GM21786 (cell line): ENCODE measurements at regions not wholly inside any gene's neighbourhood (a gene's known extent, or its start where the extent isn't known, plus 50 kb on each side); places are given as distances from the start of the nearest gene placed in this dataset.

Experiments
- ATAC-seq: cut with Tn5 transposase; IDR thresholded peaks from one replicate; pipeline ENCODE4 v1.9.1; 2021; ENCODE audit not compliant: unreplicated experiment

GRCh38 chr4:136865526-136865925 lies 666.8 kb downstream of the PCDH18 start:
- ATAC-seq: no peak

DNA sequence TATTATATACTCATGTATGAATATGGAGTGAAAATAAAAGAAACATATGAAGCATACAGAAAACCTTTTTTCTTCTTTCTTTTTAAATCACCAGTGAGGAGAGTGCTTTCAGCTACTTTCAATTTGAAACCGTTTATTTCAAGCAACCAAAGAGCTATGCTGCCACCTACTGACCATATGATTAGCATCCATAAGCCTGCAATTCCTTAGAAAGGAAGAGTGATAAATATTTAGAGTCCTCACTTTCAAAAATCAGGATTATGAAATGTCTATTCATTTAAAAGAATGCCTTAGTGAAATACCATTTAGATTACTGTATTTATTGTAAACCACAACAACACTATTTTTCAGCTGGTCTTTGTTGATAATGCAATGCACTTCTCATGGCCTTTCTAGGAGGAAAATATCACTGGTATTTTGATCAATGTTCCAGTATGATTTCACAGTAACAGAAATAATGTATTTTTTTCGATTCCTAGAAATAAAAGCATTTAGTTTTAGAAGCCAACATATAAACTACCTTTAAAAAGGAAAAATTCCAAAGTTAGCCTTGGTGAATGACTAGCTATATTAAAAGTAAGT lies 667.6 kb downstream of the PCDH18 start:
- peak; percentile 98 for ATAC-seq

DNA sequence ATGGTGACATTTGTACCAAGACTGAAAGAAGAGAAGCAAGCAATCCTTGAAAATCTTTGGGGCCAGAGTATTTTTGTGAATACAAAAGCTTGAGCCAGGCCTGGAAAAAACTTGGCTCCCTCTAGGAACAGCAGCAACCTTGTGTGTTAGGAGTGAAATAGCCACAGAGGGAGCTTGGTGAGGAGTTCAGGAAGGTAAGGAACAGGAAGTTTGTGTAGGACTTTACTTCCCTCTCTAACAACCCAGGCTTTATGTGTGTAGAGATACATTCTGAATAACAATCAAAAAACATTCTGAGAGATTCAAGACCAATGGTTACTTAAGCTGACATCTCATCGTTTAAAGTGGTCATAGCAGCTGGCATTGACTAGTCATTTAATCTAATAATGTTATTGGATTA lies 668.5 kb downstream of the PCDH18 start:
- ATAC-seq: no peak

GRCh38 chr4:136862653-136863052 lies 669.6 kb downstream of the PCDH18 start:
- no peak for ATAC-seq

GRCh38 chr4:136861091-136861490 lies 671.2 kb downstream of the PCDH18 start:
- no peak for ATAC-seq

GRCh38 chr4:136858903-136859302 lies 673.4 kb downstream of the PCDH18 start:
- ATAC-seq: no peak

DNA sequence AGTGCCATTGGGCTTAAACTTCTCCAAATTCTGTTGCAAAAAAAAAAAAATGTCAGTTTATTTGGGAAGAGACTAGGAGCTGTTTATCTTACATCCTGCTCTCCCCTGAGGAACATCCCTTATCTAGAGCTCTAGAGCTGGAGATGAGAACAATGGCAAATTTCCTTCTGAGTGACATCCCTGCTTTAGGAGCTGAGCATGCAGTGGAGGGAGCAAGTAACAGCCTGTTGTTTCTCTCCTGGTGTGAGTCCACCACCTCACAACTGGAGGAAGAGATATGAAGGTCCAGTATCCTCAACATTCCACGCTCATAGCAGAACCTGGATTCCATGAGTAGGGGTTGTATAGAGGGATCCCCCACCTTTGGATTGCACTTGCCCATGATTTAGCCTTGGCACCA lies 676.4 kb downstream of the PCDH18 start:
- no peak for ATAC-seq

- ATAC-seq: no peak
These were observed 681.8 kb downstream of the PCDH18 start for GRCh38 chr4:136850446-136850845.

DNA sequence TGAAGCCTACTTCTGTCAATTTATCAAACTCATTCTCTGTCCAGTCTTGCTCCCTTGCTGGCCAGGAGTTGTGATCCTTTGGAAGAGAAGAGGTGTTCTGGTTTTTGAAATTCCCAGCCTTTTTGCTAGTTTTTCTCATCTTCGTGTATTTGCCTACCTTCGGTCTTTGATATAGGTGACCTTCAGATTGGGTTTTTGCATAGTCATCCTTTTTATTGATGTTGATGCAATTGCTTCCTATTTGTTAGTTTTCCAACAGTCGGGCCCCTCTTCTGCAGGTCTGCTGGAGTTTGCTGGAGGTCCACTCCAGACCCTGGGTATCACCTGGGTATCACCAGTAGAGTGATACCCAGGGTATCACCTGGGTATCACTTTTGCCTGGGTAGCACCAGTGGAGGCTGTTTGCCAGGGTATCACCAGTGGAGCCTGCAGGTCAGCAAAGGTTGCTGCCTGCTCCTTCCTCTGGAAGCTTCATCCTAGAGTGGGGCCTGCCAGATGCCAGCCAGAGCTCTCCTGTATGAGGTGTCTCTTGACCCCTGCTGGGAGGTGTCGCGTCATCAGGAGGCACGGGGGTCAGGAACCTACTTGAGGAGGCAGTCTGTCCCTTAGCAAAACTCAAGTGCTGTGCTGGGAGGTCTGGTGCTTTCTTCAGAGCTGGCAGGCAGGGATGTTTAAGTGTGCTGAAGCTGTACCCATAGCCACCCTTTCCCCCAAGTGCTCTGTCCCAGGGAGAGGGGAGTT lies 684.2 kb downstream of the PCDH18 start:
- ATAC-seq: no peak

GRCh38 chr4:136841526-136841925 lies 690.8 kb downstream of the PCDH18 start:
- peak; percentile 90 for ATAC-seq

DNA sequence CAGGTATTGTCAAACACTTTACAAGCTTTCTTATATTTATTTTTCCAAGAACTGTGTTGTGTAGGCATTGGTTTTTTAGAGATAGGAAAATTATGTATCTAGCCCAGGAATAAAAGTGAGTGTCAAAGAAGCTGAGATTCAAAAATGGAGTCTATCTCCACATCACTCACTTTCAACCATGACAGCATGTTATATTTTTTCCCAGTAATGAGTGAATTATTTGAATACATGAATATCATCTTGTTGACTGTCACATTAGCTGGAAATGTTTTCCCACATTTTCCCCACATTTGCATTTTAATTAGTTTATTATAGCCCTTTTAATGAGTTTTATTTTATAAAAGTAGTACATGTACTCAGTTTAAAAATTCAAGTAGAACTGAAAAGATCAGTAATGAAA lies 693.7 kb downstream of the PCDH18 start:
- no peak for ATAC-seq

DNA sequence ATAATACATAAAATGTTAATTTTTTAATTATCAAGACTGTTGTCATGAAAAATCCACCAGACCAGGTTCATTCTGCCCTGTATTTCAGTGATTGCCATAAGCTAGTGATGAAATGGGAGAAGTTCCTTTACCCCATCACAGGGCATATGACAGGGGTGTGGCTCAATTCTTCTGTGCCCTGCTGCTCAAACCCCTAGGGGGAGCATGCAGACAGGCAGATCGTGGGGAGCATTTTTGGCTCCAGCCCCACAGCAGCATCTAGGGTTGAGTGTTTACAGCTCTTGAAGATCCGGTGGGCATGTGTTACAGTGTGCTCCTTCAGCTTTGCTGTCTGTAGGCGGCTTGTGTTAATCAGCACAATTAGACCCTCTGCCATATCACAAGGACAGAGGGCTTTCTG lies 700.7 kb downstream of the PCDH18 start:
- ATAC-seq: peak; percentile 60

DNA sequence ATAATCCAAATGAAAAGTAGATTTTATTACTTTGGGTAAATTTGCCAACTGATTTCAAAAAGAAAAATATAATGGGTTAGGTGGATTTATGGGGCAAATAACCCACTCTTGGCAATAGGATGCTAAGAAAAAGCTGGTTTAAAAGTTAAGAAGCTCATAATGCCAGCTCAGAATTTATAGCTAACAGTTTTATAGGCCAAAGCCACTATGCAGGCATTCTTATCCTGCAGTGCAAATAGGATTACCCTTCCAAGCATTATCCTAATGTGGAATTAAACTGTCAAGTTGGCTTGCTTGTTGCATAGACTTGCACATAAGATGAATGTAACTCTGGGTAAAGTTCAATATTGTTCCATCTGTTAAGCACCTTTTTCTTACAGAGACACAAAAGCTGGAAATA lies 703.0 kb downstream of the PCDH18 start:
- no peak for ATAC-seq

GRCh38 chr4:136823020-136823419 lies 709.3 kb downstream of the PCDH18 start:
- ATAC-seq: no peak

DNA sequence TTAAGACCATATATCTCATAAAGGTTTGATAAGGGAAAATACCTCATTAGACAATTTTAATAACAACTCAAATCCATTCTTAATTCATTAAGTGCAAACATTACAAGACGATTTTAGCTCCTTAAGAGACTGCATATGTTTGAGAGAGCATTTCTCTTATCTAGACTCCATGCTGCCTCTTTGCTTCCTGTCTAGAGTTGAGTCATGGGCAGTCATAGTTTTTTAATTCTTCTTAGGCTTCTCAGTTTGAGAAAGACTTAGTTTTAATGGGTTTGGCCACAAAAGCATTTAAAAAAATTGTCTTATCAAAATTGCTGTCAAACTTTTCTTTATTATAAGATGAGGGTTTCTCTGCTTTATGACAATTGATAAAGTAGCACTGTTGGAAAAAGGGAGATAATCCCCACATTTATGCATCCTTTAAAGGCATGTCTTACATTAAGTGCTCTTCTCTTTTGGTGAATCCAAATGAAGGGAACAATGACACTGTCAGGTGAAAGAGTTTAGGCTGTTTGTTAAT lies 713.4 kb downstream of the PCDH18 start:
- no peak for ATAC-seq

DNA sequence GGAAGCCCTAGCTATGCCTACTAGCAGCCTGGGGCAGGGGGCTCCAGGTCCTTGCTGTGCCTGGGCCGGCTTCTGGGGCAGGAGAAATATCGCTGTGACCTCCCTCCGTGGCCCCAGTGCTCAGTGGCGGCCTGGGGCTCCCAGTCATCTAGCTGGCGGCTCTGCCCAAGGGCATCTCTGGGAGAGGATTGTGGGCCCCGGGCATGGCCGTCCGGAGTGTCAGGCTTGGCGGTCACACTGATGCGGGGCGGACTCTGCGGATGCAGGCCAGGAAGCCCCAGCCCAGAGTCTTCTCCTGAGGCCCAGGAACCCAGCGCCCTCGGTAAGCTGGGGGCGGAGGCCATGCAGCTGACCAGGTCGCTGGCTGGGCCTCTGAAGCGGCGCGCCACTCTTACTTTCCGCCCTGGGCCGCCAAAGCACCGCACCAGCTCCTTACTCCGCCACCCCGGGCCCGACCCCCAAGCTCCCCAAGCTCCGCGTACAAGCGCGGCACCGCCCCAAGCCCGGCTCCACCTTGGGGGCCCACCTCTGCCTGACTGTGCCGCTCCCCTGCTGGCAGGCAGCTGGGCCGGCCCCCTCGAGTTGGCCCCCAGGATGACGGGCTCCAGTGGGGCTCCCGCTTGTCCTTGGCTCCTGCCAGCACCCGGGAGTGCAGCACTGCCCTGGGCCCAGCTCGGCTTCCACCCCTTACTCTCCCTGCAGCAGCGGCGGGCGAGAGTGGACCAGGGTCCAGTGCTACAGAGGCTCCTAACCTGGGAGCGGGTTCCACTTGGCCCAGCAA lies 720.0 kb downstream of the PCDH18 start:
- ATAC-seq: no peak

- ATAC-seq: no peak
These were observed 720.7 kb downstream of the PCDH18 start for GRCh38 chr4:136811496-136812077.

DNA sequence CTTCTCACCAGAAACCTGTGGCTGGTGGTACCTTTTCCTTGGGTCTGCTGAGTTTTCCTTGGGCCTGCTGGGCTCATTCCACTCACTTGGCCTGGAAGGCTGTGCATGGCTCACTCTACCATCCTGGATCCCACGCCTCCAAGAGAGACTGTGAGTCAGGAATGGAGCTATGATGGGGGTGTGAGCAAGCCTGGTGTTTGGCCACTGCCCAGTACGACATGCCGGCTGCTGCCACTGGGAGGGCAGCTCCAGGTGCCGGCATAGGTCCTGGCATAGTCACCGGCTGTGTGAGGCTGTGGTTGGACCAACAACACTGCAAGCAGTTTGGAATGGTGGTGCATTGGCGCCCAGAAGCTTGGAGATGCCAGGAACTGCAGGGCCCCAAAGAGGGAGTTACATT lies 721.7 kb downstream of the PCDH18 start:
- ATAC-seq: no peak

DNA sequence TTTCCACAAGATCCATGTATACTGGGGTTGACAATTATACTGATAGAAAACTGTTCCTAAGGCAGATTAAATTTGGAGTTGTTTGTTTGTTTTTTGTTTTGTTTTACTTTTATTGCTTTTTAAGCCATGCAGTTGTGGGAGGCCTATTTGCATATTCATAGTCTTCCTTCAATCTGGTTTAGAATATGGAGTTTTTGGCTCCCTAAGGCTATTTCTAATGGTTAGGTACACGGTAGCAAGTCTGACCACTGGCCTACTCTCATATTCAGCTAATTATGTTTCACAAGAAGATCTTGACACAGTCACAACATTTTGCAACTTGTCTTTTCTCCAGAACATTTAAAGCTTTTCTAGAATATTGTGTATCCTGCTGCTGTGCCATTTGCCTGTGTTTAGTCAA lies 725.5 kb downstream of the PCDH18 start:
- ATAC-seq: no peak

DNA sequence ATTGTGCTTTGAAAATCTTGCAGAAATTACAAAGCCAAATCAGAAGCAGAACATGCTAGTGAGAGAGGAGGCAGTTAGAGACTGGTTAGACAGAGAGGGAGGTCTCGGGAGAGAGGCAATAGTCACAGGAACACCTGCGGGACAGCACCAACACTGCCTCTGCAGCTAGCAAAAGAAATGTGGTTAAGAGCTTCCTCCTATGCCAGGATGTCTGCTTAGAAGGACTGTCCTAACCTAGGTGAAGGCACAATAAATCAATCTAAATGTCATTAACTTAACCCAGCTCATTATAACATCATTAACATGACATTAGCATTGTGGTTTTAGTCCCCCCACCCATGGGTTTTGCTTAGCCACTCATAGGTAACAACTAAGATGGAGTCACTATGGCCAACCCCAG lies 726.7 kb downstream of the PCDH18 start:
- no peak for ATAC-seq

GRCh38 chr4:136803433-136803832 lies 728.9 kb downstream of the PCDH18 start:
- no peak for ATAC-seq

DNA sequence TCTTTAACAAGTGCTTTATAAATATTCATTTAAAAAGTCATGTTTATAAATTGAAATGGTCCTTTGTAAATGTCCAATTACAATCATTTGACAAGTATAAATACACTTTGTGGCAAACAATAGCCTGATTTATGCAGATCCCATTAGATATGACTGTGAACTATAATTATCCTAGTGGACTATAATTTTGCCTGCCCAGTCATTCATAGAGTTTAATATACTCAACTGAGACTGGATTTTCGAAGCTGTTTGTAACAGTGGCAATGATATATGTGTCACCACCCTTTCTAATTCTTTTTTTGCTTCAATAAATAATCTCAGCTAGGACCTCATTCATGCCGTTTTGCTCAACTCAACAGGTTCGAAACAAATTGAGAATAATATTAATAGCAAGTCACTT lies 732.0 kb downstream of the PCDH18 start:
- ATAC-seq: no peak
